HG03025 (cell line): ENCODE measurements at regions not wholly inside any gene's neighbourhood (a gene's known extent, or its start where the extent isn't known, plus 50 kb on each side); places are given as distances from the start of the nearest gene placed in this dataset.

Experiments used
- ATAC-seq: cut with Tn5 transposase; IDR thresholded peaks from one replicate; pipeline ENCODE4 v1.9.1; 2021; ENCODE audit warnings: mild to moderate bottlenecking, moderate library complexity; ENCODE audit not compliant: unreplicated experiment, low FRiP score

GRCh38 chr20:1811621-1812498 lies 83.3 kb upstream of the SIRPA start:
- ATAC-seq, result no peak

- no peak for ATAC-seq
These were observed 84.1 kb upstream of the SIRPA start for GRCh38 chr20:1810926-1811620.

- ATAC-seq, result no peak
These were observed 84.7 kb upstream of the SIRPA start for GRCh38 chr20:1810572-1810925.

GRCh38 chr20:1809611-1810510 lies 85.3 kb upstream of the SIRPA start:
- no peak for ATAC-seq

- no peak for ATAC-seq
These were observed 86.1 kb upstream of the SIRPA start for GRCh38 chr20:1809131-1809572.

- ATAC-seq, result no peak
These were observed 87.1 kb upstream of the SIRPA start for GRCh38 chr20:1808101-1808500.

GRCh38 chr20:1807394-1807793 lies 87.8 kb upstream of the SIRPA start:
- no peak for ATAC-seq

GRCh38 chr20:1806456-1806855 lies 88.8 kb upstream of the SIRPA start:
- no peak for ATAC-seq

GRCh38 chr20:1805816-1806215 lies 89.4 kb upstream of the SIRPA start:
- no peak for ATAC-seq

GRCh38 chr20:1805161-1805581 lies 90.0 kb upstream of the SIRPA start:
- ATAC-seq, result no peak

GRCh38 chr20:1804554-1804956 lies 90.7 kb upstream of the SIRPA start:
- no peak for ATAC-seq

- no peak for ATAC-seq
These were observed 91.2 kb upstream of the SIRPA start for GRCh38 chr20:1803932-1804501.

GRCh38 chr20:1803061-1803931 lies 91.9 kb upstream of the SIRPA start:
- peak; percentile 63 for ATAC-seq

- ATAC-seq, result peak; percentile 48
These were observed 92.7 kb upstream of the SIRPA start for GRCh38 chr20:1802385-1803060.

GRCh38 chr20:1801929-1802306 lies 93.3 kb upstream of the SIRPA start:
- ATAC-seq, result no peak

GRCh38 chr20:1801225-1801928 lies 93.8 kb upstream of the SIRPA start:
- ATAC-seq, result no peak

GRCh38 chr20:1800777-1801176 lies 94.4 kb upstream of the SIRPA start:
- ATAC-seq, result no peak

- ATAC-seq, result no peak
These were observed 95.0 kb upstream of the SIRPA start for GRCh38 chr20:1800180-1800579.
